ENCODE measurements at regions not wholly inside any gene's neighbourhood (a gene's known extent, or its start where the extent isn't known, plus 50 kb on each side); places are given as distances from the start of the nearest gene placed in this dataset.

DNA sequence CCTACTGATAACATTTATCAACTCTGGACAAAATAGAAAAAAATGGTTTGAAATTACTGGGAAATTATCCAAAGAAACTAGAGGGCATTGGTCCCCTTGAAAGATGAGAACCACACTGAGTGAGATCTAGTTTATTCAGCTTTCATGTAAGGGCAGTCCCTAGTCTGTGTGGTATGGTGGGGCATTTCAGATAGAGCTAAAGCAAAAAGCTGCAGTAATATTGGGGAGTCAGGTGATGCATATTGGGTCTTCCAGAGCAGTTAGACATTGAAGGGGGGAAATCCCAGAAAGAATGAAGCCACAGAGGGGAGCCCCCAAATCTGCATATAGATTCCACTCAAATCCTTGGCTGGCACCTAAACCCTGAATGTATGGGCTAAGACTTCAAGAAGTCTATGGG lies 347.7 kb upstream of the POU3F1 start (continued):
- TF ChIP-seq, protein P1, sequence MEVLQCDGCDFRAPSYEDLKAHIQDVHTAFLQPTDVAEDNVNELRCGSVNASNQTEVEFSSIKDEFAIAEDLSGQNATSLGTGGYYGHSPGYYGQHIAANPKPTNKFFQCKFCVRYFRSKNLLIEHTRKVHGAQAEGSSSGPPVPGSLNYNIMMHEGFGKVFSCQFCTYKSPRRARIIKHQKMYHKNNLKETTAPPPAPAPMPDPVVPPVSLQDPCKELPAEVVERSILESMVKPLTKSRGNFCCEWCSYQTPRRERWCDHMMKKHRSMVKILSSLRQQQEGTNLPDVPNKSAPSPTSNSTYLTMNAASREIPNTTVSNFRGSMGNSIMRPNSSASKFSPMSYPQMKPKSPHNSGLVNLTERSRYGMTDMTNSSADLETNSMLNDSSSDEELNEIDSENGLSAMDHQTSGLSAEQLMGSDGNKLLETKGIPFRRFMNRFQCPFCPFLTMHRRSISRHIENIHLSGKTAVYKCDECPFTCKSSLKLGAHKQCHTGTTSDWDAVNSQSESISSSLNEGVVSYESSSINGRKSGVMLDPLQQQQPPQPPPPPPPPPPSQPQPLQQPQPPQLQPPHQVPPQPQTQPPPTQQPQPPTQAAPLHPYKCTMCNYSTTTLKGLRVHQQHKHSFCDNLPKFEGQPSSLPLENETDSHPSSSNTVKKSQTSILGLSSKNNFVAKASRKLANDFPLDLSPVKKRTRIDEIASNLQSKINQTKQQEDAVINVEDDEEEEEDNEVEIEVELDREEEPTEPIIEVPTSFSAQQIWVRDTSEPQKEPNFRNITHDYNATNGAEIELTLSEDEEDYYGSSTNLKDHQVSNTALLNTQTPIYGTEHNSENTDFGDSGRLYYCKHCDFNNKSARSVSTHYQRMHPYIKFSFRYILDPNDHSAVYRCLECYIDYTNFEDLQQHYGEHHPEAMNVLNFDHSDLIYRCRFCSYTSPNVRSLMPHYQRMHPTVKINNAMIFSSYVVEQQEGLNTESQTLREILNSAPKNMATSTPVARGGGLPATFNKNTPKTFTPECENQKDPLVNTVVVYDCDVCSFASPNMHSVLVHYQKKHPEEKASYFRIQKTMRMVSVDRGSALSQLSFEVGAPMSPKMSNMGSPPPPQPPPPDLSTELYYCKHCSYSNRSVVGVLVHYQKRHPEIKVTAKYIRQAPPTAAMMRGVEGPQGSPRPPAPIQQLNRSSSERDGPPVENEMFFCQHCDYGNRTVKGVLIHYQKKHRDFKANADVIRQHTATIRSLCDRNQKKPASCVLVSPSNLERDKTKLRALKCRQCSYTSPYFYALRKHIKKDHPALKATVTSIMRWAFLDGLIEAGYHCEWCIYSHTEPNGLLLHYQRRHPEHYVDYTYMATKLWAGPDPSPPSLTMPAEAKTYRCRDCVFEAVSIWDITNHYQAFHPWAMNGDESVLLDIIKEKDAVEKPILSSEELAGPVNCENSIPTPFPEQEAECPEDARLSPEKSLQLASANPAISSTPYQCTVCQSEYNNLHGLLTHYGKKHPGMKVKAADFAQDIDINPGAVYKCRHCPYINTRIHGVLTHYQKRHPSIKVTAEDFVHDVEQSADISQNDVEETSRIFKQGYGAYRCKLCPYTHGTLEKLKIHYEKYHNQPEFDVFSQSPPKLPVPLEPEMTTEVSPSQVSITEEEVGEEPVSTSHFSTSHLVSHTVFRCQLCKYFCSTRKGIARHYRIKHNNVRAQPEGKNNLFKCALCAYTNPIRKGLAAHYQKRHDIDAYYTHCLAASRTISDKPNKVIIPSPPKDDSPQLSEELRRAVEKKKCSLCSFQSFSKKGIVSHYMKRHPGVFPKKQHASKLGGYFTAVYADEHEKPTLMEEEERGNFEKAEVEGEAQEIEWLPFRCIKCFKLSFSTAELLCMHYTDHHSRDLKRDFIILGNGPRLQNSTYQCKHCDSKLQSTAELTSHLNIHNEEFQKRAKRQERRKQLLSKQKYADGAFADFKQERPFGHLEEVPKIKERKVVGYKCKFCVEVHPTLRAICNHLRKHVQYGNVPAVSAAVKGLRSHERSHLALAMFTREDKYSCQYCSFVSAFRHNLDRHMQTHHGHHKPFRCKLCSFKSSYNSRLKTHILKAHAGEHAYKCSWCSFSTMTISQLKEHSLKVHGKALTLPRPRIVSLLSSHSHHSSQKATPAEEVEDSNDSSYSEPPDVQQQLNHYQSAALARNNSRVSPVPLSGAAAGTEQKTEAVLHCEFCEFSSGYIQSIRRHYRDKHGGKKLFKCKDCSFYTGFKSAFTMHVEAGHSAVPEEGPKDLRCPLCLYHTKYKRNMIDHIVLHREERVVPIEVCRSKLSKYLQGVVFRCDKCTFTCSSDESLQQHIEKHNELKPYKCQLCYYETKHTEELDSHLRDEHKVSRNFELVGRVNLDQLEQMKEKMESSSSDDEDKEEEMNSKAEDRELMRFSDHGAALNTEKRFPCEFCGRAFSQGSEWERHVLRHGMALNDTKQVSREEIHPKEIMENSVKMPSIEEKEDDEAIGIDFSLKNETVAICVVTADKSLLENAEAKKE (CRISPR knock-in tag; IDR thresholded peaks at IDR 0.05): no peak
- TF ChIP-seq ZNF114 (CRISPR knock-in tag; IDR thresholded peaks at IDR 0.05) (no peak), EZH2 (IDR thresholded peaks at IDR 0.05; ENCODE audit: low read depth, unreplicated experiment) (no peak), STAT1 (IDR thresholded peaks at IDR 0.05; ENCODE audit: unreplicated experiment) (no peak), CREB1 (CRISPR knock-in tag; IDR thresholded peaks at IDR 0.05; ENCODE audit: low read depth) (no peak), POLR2AphosphoS5 (IDR thresholded peaks at IDR 0.05; ENCODE audit: low read depth) (no peak)
- TF ChIP-seq, protein P2, sequence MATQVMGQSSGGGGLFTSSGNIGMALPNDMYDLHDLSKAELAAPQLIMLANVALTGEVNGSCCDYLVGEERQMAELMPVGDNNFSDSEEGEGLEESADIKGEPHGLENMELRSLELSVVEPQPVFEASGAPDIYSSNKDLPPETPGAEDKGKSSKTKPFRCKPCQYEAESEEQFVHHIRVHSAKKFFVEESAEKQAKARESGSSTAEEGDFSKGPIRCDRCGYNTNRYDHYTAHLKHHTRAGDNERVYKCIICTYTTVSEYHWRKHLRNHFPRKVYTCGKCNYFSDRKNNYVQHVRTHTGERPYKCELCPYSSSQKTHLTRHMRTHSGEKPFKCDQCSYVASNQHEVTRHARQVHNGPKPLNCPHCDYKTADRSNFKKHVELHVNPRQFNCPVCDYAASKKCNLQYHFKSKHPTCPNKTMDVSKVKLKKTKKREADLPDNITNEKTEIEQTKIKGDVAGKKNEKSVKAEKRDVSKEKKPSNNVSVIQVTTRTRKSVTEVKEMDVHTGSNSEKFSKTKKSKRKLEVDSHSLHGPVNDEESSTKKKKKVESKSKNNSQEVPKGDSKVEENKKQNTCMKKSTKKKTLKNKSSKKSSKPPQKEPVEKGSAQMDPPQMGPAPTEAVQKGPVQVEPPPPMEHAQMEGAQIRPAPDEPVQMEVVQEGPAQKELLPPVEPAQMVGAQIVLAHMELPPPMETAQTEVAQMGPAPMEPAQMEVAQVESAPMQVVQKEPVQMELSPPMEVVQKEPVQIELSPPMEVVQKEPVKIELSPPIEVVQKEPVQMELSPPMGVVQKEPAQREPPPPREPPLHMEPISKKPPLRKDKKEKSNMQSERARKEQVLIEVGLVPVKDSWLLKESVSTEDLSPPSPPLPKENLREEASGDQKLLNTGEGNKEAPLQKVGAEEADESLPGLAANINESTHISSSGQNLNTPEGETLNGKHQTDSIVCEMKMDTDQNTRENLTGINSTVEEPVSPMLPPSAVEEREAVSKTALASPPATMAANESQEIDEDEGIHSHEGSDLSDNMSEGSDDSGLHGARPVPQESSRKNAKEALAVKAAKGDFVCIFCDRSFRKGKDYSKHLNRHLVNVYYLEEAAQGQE (IDR thresholded peaks at IDR 0.05; ENCODE audit: unreplicated experiment): no peak

Data from GM23338 (cell line).